T-helper 2 cell treated with Interferon-gamma antibody and Interleukin-4, amounts not matched to agents 5 μg/mL and 100 μg/mL, for 36 hours (primary cell): ENCODE measurements at regions not wholly inside any gene's neighbourhood (a gene's known extent, or its start where the extent isn't known, plus 50 kb on each side); places are given as distances from the start of the nearest gene placed in this dataset.
"Not testable (repeated sequence)": the region's sequence is repeated elsewhere in the genome, so short reads cannot be mapped to it uniquely, and the experiment has no call there.

Experiments
- DNase-seq: peaks from one replicate; pipeline ENCODE4 v3.0.0; 2021; ENCODE audit warnings: low spot score
- H3K27ac Mint-ChIP-seq: one replicate; pipeline ENCODE4 v1.8.0; 2021; ENCODE audit warnings: mild to moderate bottlenecking, mixed read lengths
- H3K27me3 Mint-ChIP-seq: one replicate; pipeline ENCODE4 v1.8.0; 2021; ENCODE audit warnings: low read depth, mixed read lengths
- H3K36me3 Mint-ChIP-seq: one replicate; pipeline ENCODE4 v1.8.0; 2021; ENCODE audit warnings: low read depth, mixed read lengths
- H3K4me1 Mint-ChIP-seq: one replicate; pipeline ENCODE4 v1.8.0; 2021; ENCODE audit warnings: low read depth, mixed read lengths
- H3K4me3 Mint-ChIP-seq: one replicate; pipeline ENCODE4 v1.8.0; 2022; ENCODE audit warnings: mild to moderate bottlenecking, moderate library complexity, mixed read lengths
- H3K9me3 Mint-ChIP-seq: one replicate; pipeline ENCODE4 v1.8.0; 2021; ENCODE audit warnings: mixed read lengths

DNA sequence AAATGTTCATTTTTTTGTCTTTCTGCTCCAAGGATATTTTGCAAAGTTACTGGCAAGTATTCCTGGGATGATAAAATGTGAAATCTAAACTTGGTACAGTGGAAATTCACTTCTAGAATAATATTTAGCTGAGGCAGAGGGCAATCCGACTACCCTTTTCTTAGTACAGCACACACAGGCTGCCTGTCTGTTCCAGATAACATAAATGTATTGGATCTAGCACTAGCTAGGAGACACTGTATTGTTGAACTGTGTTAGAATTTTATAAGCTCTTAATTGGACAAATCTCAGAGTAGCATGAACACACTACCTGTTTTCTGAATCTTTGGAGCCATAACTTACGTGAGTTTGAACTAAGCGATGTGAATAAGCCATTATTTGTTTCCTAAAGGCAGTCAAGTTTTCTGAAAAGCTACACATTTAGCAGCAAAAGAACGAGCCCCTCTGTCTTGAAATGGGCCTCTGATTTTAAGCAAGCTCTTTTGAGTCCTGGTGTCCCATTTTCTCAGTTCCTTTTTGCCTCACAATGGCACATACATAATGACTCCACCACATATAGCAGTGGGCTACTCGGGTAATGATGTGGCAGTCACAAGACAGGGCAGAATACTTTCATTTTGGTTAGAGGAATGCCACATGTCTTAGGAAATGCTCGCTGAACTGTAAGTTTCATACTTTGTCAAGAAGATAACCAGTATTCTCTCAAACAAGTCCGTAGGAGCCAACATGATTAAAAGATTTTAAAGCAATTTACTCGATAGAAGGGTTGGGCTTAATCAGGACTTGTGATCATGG lies 116.5 kb upstream of the ESR1 start:
- Mint-ChIP-seq H3K4me3 (peak overlapping the region; percentile 75), H3K27ac (peak overlapping the region; percentile 21), H3K36me3 (no peaks in the 10 kb centered on the region), H3K9me3 (no peaks in the 10 kb centered on the region), H3K4me1 (peaks cover 17% of the 10 kb centered on the region), H3K27me3 (peaks cover 10% of the 10 kb centered on the region)
- DNase-seq = peak; percentile 56

DNA sequence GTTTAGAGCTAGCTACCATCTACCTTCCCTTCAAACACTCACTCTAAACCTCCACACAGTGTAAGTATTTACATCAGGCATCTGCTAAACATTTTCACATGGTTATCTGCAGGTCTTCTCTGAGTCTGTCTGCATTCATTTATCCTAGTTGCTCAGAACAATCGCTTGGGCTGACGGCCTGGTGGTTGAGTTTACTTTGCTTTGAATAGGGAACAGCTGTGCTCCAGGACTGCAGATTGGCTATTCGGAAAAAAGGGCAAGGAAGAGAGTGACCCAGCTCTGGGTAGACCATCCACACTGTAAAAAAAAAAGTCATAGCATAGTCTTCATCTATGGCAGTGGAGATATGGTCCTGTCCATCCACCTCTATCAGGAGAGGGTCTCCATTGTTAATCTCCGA lies 115.3 kb upstream of the ESR1 start:
- no peak overlapping the region for H3K4me3 Mint-ChIP-seq
- H3K36me3 Mint-ChIP-seq = no peaks in the 10 kb centered on the region
- H3K9me3 Mint-ChIP-seq = no peaks in the 10 kb centered on the region
- H3K27me3 Mint-ChIP-seq = peaks cover 10% of the 10 kb centered on the region
- H3K27ac Mint-ChIP-seq = no peak overlapping the region
- no peak for DNase-seq
- peaks cover 14% of the 10 kb centered on the region for H3K4me1 Mint-ChIP-seq

- DNase-seq = no peak
- Mint-ChIP-seq H3K9me3 (no peaks in the 10 kb centered on the region), H3K36me3 (no peaks in the 10 kb centered on the region), H3K27ac (no peak overlapping the region), H3K27me3 (peaks cover 9% of the 10 kb centered on the region), H3K4me3 (no peak overlapping the region), H3K4me1 (peaks cover 14% of the 10 kb centered on the region)
These were observed 114.1 kb upstream of the ESR1 start for GRCh38 chr6:151693366-151693765.

- Mint-ChIP-seq H3K27ac (no peak overlapping the region), H3K36me3 (no peaks in the 10 kb centered on the region), H3K27me3 (peaks cover 15% of the 10 kb centered on the region), H3K4me3 (no peak overlapping the region), H3K4me1 (peaks cover 12% of the 10 kb centered on the region), H3K9me3 (no peaks in the 10 kb centered on the region)
- DNase-seq = no peak
These were observed 112.3 kb upstream of the ESR1 start for GRCh38 chr6:151695156-151695555.

DNA sequence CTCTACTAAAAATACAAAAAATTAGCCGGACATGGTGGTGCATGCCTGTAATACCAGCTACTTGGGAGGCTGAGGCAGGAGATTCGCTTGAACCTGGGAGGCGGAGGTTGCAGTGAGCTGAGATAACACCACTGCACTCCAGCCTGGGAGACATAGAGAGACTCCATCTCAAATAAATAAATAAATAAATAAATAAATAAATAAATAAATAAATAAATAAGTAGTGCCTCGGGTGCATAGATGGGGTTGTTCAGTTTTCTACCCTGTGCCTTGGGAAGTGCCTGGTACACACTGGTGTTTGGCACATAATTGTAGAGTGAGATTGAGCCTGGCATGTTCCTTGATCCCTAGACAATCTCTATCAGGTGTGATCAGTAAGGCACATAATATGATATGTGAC lies 111.2 kb upstream of the ESR1 start:
- DNase-seq, H3K4me3 Mint-ChIP-seq, H3K4me1 Mint-ChIP-seq, H3K36me3 Mint-ChIP-seq, H3K27ac Mint-ChIP-seq, H3K9me3 Mint-ChIP-seq: not testable (repeated sequence)
- H3K27me3 Mint-ChIP-seq = peaks cover 15% of the 10 kb centered on the region

DNA sequence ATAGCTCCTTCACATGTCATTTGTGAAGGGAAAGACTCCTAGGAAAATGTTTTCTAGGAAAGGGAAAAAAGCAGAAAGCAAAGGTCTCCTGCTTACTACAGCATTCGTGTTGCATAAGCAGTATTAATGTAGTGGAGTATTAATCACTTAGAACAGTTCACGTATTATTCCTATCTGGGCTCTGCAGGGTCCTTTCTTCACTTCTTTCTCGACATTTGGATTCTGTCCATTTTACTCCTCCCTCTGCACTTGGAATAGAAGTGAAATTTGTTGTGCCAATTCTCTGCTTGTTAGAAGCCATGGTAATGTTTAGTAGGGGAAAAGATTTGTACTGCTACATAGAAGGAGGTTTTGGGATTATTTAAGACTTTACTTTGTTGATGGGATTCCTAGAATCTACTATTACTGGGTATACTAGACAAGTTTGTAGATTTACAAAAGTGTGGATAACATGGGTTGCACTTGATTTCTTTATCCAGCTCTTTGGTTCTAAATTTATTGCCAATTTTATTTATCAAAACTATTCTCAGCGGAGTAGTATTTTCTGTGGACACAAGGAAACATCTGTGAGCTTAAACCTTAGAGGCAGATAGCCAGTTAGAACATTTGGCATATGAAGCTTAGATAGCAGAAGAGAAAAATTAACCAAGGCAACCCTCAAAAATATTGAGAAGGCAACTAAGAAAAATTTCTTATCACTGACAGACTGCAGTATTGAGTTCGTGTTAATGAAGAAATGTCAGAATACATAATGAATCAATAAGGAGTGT lies 108.4 kb upstream of the ESR1 start:
- DNase-seq = no peak
- Mint-ChIP-seq H3K27me3 (peaks cover 11% of the 10 kb centered on the region), H3K9me3 (no peaks in the 10 kb centered on the region), H3K4me1 (peaks cover 12% of the 10 kb centered on the region), H3K27ac (no peak overlapping the region), H3K4me3 (no peak overlapping the region), H3K36me3 (no peaks in the 10 kb centered on the region)

GRCh38 chr6:151699719-151700118 lies 107.8 kb upstream of the ESR1 start:
- Mint-ChIP-seq H3K27ac (no peak overlapping the region), H3K36me3 (no peaks in the 10 kb centered on the region), H3K4me1 (peaks cover 12% of the 10 kb centered on the region), H3K9me3 (no peaks in the 10 kb centered on the region), H3K27me3 (peaks cover 11% of the 10 kb centered on the region), H3K4me3 (no peak overlapping the region)
- DNase-seq = no peak

DNA sequence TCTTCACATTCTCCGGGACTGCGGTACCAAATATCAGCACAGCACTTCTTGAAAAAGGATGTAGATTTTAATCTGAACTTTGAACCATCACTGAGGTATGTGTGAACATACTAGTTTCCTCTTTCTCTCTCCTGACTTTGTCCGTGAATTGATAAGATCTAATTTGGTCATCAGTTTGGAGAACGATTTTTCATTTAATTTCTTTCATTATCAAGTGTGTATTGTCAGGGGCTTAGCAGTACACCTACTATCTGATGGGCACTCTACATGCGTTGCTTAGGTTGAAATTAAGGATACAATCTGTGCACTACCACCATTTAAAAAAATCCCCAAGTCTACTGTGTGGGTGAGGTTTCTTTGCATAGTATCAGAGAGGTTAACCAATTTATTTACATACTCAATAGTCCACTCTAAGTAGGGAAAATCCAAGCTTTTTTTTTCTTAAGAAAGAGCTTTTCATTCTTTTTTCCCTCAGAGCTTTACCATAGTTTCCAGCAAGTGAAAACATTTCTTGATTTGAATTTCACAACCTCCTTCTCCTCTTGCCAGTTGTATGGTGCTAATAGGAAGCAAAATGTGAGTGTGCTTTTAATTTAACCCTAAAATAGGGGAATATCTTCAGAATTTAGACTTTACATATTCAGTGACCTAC lies 105.4 kb upstream of the ESR1 start:
- Mint-ChIP-seq H3K27me3 (peaks cover 8% of the 10 kb centered on the region), H3K4me3 (peak overlapping the region; percentile 37), H3K9me3 (no peaks in the 10 kb centered on the region), H3K36me3 (no peaks in the 10 kb centered on the region), H3K4me1 (peaks cover 15% of the 10 kb centered on the region), H3K27ac (peak overlapping the region; percentile 7)
- no peak for DNase-seq

GRCh38 chr6:151702851-151703658 lies 104.4 kb upstream of the ESR1 start:
- Mint-ChIP-seq H3K27me3 (peaks cover 11% of the 10 kb centered on the region), H3K4me1 (peaks cover 15% of the 10 kb centered on the region), H3K4me3 (no peak overlapping the region), H3K36me3 (no peaks in the 10 kb centered on the region), H3K27ac (no peak overlapping the region), H3K9me3 (no peaks in the 10 kb centered on the region)
- DNase-seq = no peak

- Mint-ChIP-seq H3K36me3 (no peaks in the 10 kb centered on the region), H3K4me3 (no peak overlapping the region), H3K4me1 (peaks cover 15% of the 10 kb centered on the region), H3K27me3 (peaks cover 5% of the 10 kb centered on the region), H3K27ac (no peak overlapping the region), H3K9me3 (no peaks in the 10 kb centered on the region)
- DNase-seq = peak; percentile 24
These were observed 103.1 kb upstream of the ESR1 start for GRCh38 chr6:151704383-151704782.

DNA sequence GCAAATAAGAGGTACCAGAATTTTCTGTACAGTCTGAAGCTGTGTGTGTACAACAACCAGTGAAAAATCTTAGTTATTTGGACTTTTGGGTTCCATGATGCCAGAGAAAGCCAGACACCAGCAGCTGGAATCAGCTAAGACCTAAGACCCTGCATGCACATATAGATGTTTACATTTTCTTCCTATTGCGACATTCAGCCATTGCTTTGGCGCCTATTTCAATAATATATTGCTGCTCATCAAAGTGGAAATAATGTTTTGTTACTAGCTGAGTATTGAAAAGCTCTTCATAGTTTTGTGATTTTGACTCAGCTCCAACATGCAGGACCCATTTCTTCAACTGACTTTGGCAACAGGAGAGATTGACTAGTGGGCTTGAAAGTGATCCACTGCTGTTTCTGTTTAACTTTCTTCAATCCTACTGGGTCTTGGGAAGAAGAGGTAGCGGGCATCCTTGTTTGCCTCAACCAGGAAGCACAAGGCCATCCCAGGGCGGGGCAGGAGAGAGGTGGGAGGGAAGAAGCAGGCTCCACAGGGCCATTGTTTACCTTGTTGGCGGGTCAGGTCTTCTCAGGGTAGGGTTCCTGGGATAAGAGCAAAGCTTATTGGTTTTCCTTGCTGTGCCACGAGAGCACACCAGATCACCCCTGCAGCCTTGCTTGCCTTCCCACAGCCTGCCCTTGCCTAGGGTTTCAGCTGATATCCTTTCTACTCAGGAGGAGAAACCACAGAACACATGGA lies 101.3 kb upstream of the ESR1 start:
- H3K4me3 Mint-ChIP-seq = no peak overlapping the region
- no peaks in the 10 kb centered on the region for H3K9me3 Mint-ChIP-seq
- H3K4me1 Mint-ChIP-seq = peaks cover 15% of the 10 kb centered on the region
- no peak overlapping the region for H3K27ac Mint-ChIP-seq
- no peaks in the 10 kb centered on the region for H3K36me3 Mint-ChIP-seq
- DNase-seq = no peak
- peaks cover 3% of the 10 kb centered on the region for H3K27me3 Mint-ChIP-seq

DNA sequence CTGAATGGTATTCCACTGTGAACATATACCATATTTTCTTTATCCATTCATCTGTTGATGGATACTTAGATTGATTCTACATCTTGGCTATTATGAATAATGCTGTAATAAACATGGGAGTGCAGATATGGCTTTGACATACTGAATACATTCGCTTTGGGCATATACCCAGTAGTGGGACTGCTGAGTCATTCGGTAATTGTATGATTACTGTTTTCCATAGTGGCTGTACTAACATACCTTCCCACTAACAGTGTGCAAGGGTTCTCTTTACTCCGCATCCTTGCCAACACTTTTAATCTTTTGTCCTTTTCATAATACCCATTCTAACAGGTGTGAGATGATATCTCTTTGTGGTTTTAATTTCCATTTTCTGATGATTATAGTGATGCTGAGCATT lies 98.2 kb upstream of the ESR1 start:
- H3K4me1 Mint-ChIP-seq = peaks cover 2% of the 10 kb centered on the region
- H3K4me3 Mint-ChIP-seq = no peak overlapping the region
- H3K9me3 Mint-ChIP-seq = peaks cover 22% of the 10 kb centered on the region
- peaks cover 7% of the 10 kb centered on the region for H3K27me3 Mint-ChIP-seq
- no peak for DNase-seq
- no peak overlapping the region for H3K27ac Mint-ChIP-seq
- H3K36me3 Mint-ChIP-seq = peaks cover 3% of the 10 kb centered on the region

DNA sequence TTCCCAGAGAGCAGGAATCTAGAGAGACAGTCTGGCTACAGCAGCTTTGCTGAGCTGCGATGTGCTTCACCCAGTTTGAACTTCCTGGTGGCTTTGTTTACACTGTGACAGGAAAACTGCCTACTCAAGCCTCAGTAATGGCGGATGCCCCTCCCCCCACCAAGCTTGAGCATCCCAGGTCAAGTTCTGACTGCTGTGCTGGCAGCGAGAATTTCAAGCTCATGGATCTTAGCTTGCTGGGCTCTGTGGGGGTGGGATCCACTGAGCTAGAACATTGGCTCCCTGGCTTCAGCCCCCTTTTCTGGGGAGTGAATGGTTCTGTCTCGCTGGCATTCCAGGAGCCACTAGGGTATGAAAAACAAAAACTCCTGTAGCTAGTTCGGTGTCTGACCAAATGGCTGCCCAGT lies 91.0 kb upstream of the ESR1 start:
- Mint-ChIP-seq H3K27me3 (peaks cover 4% of the 10 kb centered on the region), H3K4me3 (no peak overlapping the region), H3K27ac (no peak overlapping the region), H3K36me3 (peaks cover 6% of the 10 kb centered on the region), H3K4me1 (no peaks in the 10 kb centered on the region), H3K9me3 (peaks cover 37% of the 10 kb centered on the region)
- no peak for DNase-seq
